Loucy (cell line): ENCODE measurements at regions not wholly inside any gene's neighbourhood (a gene's known extent, or its start where the extent isn't known, plus 50 kb on each side); places are given as distances from the start of the nearest gene placed in this dataset.

Experiments
- H2AFZ ChIP-seq: fragments of 200-600 bp; sonication (generic); 2 replicates; pipeline ENCODE4 v1.6.0; 2016; ENCODE audit warnings: antibody characterized with exemption, mild to moderate bottlenecking, low read length, moderate library complexity
- H3F3A ChIP-seq: fragments of 200-600 bp; 2 replicates; pipeline ENCODE4 v1.6.0; 2016; ENCODE audit warnings: antibody characterized with exemption, low read depth, mild to moderate bottlenecking
- H3K27me3 ChIP-seq: fragments of 200-600 bp; sonication (generic); 2 replicates; pipeline ENCODE4 v1.6.1; 2014; ENCODE audit warnings: low read length, mild to moderate bottlenecking; ENCODE audit not compliant: insufficient read depth, poor library complexity, severe bottlenecking
- H3K36me3 ChIP-seq: fragments of 200-600 bp; sonication (generic); 2 replicates; pipeline ENCODE4 v1.6.1; 2016; ENCODE audit warnings: low read length; ENCODE audit not compliant: insufficient read depth
- H3K4me1 ChIP-seq: fragments of 200-600 bp; sonication (generic); 2 replicates; pipeline ENCODE4 v1.5.1; 2014; ENCODE audit warnings: low read length, mild to moderate bottlenecking; ENCODE audit not compliant: insufficient read depth, poor library complexity, severe bottlenecking
- H3K4me2 ChIP-seq: fragments of 200-600 bp; sonication (generic); 2 replicates; pipeline ENCODE4 v1.6.0; 2014; ENCODE audit warnings: antibody characterized with exemption, low read length, low read depth, mild to moderate bottlenecking; ENCODE audit not compliant: poor library complexity, severe bottlenecking
- H3K4me3 ChIP-seq: fragments of 200-600 bp; sonication (generic); 2 replicates; pipeline ENCODE4 v1.5.1; 2014; ENCODE audit warnings: low read length, mild to moderate bottlenecking, mixed read lengths; ENCODE audit not compliant: poor library complexity, severe bottlenecking
- H3K79me2 ChIP-seq: fragments of 200-600 bp; sonication (generic); 2 replicates; pipeline ENCODE4 v1.6.1; 2014; ENCODE audit warnings: low read length; ENCODE audit not compliant: insufficient read depth
- H3K9ac ChIP-seq: fragments of 200-600 bp; sonication (generic); 2 replicates; pipeline ENCODE4 v1.6.0; 2014; ENCODE audit warnings: mild to moderate bottlenecking, low read depth, low read length, moderate library complexity; ENCODE audit not compliant: poor library complexity, severe bottlenecking
- H3K9me2 ChIP-seq: fragments of 200-600 bp; sonication (generic); replicated peaks from 2 replicates; pipeline ENCODE4 v1.6.1; 2016; ENCODE audit warnings: low read depth, low read length, mixed read lengths
- H3K9me3 ChIP-seq: fragments of 200-600 bp; sonication (generic); 2 replicates; pipeline ENCODE4 v1.6.1; 2014; ENCODE audit warnings: mild to moderate bottlenecking, antibody characterized with exemption, low read length, low read depth; ENCODE audit not compliant: insufficient read depth
- H4K20me1 ChIP-seq: fragments of 200-600 bp; sonication (generic); 2 replicates; pipeline ENCODE4 v1.6.0; 2014; ENCODE audit warnings: antibody characterized with exemption, low read length, mild to moderate bottlenecking; ENCODE audit not compliant: insufficient read depth, poor library complexity, severe bottlenecking
- CTCF ChIP-seq: fragments of 200-600 bp; sonication (generic); conservative IDR thresholded peaks from 2 replicates; pipeline ENCODE4 v1.5.1; 2014; ENCODE audit warnings: mild to moderate bottlenecking, antibody characterized with exemption, low read length
- EZH2phosphoT487 ChIP-seq: fragments of 200-600 bp; IDR thresholded peaks from 2 replicates; pipeline ENCODE4 v1.6.1; 2018; ENCODE audit warnings: antibody characterized with exemption, mild to moderate bottlenecking, moderate library complexity, borderline replicate concordance

- no peaks in the 10 kb centered on the region for H4K20me1 ChIP-seq
- H3K9me2 ChIP-seq, result no peaks in the 10 kb centered on the region
- H3K9ac ChIP-seq, result no peak overlapping the region
- no peaks in the 10 kb centered on the region for H3K36me3 ChIP-seq
- no peaks in the 10 kb centered on the region for H3K79me2 ChIP-seq
- no peak overlapping the region for H2AFZ ChIP-seq
- H3K27me3 ChIP-seq, result no peaks in the 10 kb centered on the region
- H3K9me3 ChIP-seq, result no peaks in the 10 kb centered on the region
- H3K4me1 ChIP-seq, result no peaks in the 10 kb centered on the region
- no peak overlapping the region for H3K4me2 ChIP-seq
- H3F3A ChIP-seq, result no peaks in the 10 kb centered on the region
- TF ChIP-seq CTCF (no peak), EZH2phosphoT487 (no peak)
- no peak overlapping the region for H3K4me3 ChIP-seq
Measured at GRCh38 chr1:82079607-82080006, 278.9 kb downstream of the ADGRL2 start.

GRCh38 chr1:82073659-82074058, 272.9 kb downstream of the ADGRL2 start:
- H3K4me3 ChIP-seq, result no peak overlapping the region
- no peak overlapping the region for H2AFZ ChIP-seq
- H3K79me2 ChIP-seq, result no peaks in the 10 kb centered on the region
- no peak for TF ChIP-seq CTCF
- no peak overlapping the region for H3K4me2 ChIP-seq
- H3K36me3 ChIP-seq, result no peaks in the 10 kb centered on the region
- no peaks in the 10 kb centered on the region for H3K4me1 ChIP-seq
- H3F3A ChIP-seq, result no peaks in the 10 kb centered on the region
- no peak overlapping the region for H3K9ac ChIP-seq
- H4K20me1 ChIP-seq, result no peaks in the 10 kb centered on the region
- no peaks in the 10 kb centered on the region for H3K9me2 ChIP-seq
- no peaks in the 10 kb centered on the region for H3K27me3 ChIP-seq
- H3K9me3 ChIP-seq, result no peaks in the 10 kb centered on the region

- no peak overlapping the region for H2AFZ ChIP-seq
- H3F3A ChIP-seq, result no peaks in the 10 kb centered on the region
- H3K9ac ChIP-seq, result no peak overlapping the region
- H3K27me3 ChIP-seq, result no peaks in the 10 kb centered on the region
- H3K9me2 ChIP-seq, result no peaks in the 10 kb centered on the region
- H3K4me1 ChIP-seq, result no peaks in the 10 kb centered on the region
- H3K36me3 ChIP-seq, result no peaks in the 10 kb centered on the region
- H3K9me3 ChIP-seq, result no peaks in the 10 kb centered on the region
- H3K4me3 ChIP-seq, result no peak overlapping the region
- no peaks in the 10 kb centered on the region for H3K79me2 ChIP-seq
- no peaks in the 10 kb centered on the region for H4K20me1 ChIP-seq
- H3K4me2 ChIP-seq, result no peak overlapping the region
- TF ChIP-seq CTCF, result no peak
- no peak for TF ChIP-seq EZH2phosphoT487
Measured at GRCh38 chr1:82073071-82073470, 272.3 kb downstream of the ADGRL2 start.
